ENCODE measurements at regions not wholly inside any gene's neighbourhood (a gene's known extent, or its start where the extent isn't known, plus 50 kb on each side); places are given as distances from the start of the nearest gene placed in this dataset.

GRCh38 chr2:17231394-17231965 lies 286.8 kb downstream of the RAD51AP2 start:
- TF ChIP-seq EZH2 (optimal IDR thresholded peaks at IDR 0.05; ENCODE audit: low read depth, low read length) (no peak), CTCF (IDR thresholded peaks at IDR 0.05; ENCODE audit: low read length) (no peak), EZH2phosphoT487 (IDR thresholded peaks at IDR 0.05; ENCODE audit: low read length) (no peak)
